Frontal cortex (tissue), 3 donors: ENCODE measurements at regions not wholly inside any gene's neighbourhood (a gene's known extent, or its start where the extent isn't known, plus 50 kb on each side); places are given as distances from the start of the nearest gene placed in this dataset.

Source experiments
- DNase-seq, 2 donors: peaks; one replicate each; pipeline ENCODE4 v3.0.0; 2012; ENCODE audit warnings: low spot score in 2 of 2
- FAIRE-seq: peaks from 2 replicates; lab custom pipeline; 2012; peaks lifted over from hg19 to GRCh38; lab: Jason Lieb, UNC
- donor health status: control.
- donor health status: control.
- donor health status: control.

DNA sequence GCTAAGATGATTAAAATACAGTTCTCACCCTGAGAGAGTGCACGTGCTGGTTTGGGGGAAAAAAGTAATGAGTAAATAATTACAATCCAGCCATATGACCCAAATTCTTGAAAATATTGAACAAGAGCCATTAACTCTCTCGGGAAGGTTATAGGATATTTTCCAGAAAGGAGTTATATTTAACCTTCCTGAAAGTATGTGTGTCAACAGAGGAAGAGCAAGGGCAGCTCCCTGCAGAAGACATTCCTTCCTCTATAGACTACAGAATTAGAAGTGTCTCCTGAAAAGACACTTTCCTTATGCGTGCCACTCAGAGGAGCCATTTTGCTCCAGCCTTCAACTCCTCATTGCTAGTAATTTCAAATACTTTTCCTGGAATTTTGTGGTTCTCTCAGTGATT lies 648.7 kb downstream of the USP25 start:
- FAIRE-seq = no peak
- DNase-seq = no peak

DNA sequence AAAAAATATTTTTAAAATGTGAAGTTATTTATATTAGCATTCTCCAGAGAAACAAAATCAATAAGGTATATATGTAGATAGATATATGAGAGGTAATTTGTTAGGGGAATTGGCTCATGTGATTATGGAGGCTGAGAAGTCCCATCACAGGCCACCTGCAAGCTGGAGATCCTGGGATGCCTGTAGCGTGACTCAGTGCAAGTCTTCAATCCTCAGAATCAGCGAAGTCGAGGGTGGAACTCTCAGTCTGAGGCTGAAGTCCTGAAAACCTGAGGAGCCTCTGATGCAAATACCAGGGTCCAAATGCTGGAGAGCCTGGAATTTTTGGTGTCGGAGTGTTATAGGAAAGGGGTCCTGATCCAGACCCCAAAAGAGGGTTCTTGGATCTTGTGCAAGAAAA lies 658.5 kb downstream of the USP25 start:
- no peak for FAIRE-seq
- DNase-seq = no peak

DNA sequence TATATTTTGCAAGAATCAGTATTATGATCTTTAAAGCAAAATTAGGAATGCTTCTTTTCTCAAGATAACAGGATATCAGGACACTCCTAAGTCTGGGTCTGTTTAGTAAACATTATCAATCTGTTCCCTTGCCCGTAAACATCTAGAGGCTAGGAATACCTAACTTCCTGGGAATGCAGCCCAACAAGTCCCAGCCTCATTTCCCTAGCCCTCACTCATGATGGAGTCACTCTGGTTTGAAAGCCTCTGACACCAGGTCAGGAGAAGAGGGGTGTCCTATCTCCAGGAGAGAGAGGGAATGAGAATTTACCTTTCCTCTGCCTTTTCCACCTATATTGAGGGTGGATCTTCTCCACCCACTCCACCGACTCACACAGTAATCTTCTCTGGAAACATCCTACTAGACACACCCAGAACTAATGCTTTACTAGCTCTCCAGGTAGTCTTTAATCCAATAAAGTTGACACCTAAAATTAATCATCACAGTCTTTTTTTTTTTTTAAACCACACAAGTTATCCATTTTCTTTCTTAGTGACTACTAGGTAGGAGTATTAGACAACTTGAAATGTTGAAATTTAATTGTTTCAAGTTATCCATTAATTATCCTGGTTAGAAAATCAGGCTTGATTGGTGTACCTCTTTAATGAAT lies 659.3 kb downstream of the USP25 start:
- FAIRE-seq = no peak
- no peak for DNase-seq

DNA sequence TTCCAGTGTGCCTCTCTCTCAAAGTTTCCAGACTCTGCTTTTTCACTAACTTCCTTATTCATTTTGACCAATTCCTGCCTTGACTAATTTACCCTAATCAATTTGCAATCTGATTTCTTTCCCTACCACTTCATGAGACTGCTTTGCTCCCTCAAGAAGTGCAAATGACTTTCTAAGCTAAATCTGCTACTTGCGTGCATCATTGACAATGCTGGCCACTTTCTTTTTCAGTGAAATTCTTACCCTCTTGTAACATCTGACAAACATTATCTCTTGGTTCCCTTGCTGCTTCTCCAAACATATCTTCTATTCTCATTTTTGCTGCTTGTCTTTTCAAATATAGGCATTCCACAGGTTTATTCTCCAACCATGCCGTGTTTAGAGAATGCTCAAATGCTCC lies 659.9 kb downstream of the USP25 start:
- FAIRE-seq = no peak

DNA sequence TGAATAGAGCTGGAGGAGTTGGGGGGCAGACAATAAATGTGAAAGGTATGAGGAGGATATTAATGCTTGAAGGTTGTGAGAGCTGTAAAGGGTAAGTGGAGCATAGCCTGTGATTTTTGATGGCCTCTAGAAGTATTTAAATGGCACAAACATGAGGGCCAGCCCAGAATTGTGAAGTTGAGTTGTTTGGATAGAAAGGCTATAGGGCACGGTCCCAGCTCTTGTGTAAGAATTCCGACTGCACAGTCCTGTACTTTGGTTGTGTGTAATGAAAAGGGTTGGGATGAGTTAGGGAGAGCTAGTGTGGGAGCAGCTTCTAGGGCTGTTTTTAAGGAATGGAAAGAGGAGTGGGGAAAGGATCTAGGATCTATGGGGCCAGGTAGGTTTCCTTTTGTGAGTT lies 665.5 kb downstream of the USP25 start:
- DNase-seq (no peak), FAIRE-seq (no peak)

More for the DNA sequence above, 659.9 kb downstream of the USP25 start:
- DNase-seq = no peak

DNA sequence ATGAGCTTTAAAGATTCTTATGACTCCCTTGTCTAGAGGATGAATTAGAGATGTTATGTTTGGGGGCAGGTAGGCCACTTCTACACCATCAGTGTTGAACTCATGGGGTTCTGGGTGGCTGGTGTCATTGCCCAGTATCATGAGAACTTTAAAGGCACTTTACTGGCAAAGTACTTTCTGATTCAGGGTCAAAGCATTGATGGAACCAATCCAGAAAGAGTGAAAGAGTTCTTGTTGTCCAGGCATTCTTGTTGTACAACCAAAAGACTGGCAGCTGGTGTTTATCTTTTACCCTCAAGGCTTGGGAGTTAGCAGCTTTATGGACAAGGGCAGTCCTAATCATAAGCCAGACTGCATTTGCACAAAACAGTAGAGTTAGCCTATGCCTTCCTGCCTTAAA lies 673.0 kb downstream of the USP25 start:
- DNase-seq (no peak), FAIRE-seq (no peak)

DNA sequence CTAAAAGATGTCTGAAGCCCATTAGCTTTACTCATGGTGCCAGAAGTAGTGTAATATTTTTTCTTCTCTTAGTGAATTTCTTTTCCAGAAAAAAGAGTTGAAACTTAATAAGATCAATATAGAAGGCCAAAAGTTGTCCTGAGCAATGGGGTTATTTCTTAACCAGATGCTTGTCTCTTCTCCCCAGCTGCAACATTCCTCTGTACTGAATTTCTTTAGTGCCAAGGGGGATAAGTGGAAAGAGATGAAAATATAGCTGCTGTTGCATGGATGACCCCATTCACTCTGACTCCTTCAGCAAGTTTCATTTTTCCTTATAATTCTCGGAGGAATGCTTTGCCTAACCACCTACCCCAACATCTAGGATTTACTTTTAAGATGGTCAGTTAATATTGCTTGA lies 675.0 kb downstream of the USP25 start:
- no peak for DNase-seq
- FAIRE-seq = no peak

DNA sequence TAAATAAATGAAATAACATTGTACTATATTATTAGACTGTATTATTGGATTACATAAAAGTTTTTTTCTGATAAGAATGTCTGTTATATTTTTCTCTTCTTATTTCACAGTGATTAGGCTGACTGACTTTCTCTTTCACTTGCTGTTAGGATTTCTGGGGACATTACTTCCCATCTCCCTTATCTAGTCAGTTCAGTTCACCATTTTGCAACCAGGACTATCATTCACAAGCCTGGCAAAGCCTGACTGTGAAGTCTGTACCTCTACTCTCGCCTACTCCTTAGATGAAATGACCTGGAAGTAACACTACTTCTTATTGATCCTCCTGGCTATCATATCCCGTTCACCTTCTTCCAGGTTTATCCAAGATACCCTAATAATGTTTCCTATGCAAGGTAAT lies 676.6 kb downstream of the USP25 start:
- FAIRE-seq (no peak), DNase-seq (no peak)

DNA sequence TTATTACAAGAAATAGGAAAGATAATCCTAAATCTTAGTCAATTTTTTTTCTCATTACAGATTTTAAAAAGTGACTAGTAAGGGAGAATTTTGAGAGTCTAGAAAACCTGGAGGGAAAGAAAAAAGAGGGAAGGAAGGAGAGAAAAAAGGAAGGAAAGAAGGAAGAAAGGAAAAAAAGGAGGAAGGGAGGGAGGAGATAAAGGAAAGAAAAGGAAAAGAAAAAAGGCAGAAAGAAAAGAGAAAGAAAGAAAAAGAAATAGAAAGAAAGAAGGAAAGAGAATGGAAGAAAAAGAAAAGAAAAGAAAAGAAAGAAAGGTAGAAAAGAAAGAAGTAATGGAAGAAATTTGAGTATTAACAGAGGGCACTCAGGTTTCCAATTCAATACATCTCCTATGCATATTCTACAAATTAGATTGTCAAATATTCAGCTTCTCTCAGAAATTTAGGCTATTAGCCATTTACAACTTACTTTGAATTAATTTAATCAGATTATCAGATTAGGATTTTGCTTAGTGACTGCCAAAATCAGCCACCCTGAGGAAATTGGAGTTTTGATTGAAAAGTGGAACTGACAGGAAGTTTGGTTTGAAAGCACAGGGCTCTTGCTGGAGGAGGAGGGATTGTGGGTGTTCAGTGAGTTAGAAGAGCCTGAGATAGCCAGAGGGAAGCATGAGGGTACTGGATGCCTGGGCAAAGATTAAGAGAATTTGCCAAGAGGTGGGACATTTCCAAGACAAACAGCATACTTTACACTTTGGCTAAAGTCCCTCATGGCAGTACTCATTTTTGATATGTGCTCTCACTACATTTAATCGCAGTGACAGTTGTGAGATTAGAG lies 677.8 kb downstream of the USP25 start:
- DNase-seq (no peak), FAIRE-seq (no peak)

DNA sequence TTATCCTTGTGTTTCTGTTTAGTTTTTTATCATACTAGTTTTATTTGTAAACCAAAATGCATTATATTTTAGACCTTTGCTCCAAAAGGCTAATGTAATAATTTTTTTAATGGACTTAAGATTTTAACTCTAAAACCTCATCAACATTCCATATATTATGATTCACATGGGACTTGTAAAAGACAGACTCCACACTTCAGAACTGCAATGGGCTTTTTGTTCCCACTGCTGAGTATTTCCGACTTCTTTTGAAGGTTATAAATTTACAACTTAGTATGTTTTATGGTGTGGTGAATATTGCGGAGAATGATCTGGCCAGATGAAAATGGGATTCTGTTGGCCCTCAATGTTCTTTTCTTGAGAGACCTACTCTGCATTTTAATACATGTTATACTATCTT lies 678.5 kb downstream of the USP25 start:
- DNase-seq (no peak), FAIRE-seq (no peak)

DNA sequence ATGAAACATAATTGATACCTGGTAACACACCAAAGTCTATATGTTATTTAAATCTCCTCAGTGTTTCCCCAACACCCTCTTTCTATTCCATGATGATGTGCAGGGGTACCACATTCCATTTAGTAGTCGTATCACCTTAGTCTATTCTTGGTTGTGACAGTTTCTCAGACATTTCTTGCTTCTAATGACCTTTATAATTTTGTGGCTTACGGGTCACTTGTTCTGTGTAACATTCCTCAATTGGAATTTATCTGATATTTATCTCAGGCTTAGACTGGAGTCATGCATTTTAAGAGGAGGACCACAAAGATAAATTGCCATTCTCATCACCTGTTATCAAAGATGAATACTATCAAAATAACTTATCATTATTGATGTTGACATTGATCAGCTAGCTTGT lies 679.6 kb downstream of the USP25 start:
- FAIRE-seq (no peak), DNase-seq (no peak)

DNA sequence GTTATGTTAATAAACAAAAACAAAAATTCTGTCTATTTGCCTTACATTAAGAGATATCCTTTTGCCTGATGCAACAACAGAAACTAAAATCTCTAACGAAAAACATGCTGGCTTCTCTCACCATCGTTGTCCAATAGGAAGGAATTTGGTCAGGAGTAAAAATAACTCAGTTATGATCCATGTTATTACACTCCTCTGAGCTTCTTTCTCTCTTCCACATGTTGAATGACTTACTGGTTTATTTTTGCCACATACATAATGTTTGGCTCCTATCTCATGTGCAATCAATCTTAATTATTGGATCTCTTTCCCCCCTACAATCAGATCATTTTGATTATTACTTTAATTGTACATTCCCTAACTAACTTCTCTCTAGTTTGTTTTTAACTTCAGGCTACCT lies 688.4 kb downstream of the USP25 start:
- no peak for DNase-seq
- no peak for FAIRE-seq

DNA sequence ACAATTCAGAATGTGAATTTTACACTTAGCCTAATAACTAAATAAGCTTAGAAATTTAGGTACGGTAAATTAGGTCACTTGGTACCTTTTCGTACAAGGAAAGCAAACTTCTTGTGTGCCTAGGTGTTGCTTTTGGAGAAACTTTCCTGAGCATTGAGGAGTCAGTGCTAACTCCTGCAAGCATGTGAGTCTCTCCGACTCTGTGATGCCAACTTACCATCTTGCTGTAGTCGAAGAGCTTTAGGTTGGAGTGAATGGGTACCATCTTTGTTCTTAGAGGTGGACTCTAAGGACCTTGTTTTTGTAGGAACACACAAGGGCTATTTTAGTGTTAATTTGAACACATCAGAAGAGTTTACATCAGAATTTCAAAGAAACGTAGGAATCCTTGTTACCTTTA lies 688.9 kb downstream of the USP25 start:
- DNase-seq (no peak), FAIRE-seq (no peak)

DNA sequence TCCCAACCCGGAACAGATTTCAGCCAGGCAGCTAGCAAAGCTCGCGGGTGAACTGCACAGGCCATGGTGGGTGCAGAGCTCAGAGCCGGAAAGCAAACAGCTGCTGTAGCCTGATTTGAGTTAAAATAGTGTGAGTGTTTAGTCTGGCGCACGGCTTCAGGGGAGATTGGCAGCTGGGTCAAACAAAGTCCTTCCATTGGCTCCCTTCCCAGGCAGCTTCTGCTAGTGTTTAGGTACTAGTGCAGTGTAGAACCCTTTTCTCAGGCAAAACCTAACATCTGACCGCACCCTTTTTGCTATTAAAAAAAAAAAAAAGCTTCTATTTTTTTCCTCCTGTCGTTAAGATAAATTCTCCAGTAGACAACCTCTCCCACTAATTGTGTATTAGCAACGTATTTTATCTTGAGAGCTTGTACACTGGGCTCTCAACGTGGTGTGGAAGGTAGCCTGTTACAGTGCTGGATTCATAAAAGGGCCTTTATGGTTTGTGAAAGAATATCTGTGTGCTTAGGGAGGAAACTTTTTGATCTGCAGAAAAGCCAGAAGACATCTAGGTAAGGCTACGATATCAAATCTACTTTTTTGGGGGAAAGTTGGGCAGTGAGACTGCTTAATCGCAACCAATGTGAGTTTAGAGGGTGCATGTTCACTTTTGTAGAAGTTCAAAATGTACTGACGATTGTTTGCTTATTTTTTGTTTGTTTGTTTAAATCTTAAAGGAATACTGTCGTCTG lies 689.6 kb downstream of the USP25 start:
- no peak for DNase-seq
- FAIRE-seq = no peak

DNA sequence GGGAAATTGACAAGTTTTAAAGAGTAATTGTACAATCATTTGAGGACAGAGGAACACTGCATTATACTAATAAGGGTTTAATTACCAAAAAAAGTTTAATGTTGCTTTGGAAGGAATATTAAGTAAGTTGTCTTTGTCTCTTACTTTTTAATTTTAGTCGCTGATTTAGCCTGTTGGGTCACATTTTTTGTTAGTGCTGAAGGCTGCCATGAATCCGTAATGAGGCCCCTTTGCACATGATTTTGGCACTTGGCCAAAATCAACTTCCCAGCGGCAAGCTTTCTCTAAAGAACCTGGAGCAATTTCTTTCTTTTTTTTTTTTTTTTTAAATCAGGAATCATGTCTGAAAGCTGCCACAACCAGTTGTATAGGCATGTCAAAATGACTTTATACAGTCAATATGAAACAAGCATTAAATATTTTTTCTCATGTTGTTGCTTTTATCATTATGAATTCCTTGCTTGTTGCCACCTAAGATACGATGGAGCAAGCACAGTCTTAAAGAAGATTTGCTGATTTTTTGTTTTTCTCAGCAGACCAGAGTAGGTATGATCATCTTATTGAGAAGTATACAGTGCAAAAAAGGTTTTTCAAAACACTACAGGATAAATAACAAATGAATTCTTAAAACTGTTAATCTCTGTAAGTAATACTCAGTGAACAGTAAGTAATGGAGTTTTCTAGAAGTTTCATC lies 690.4 kb downstream of the USP25 start:
- DNase-seq (peak in 1 of 2 donors; percentile 10), FAIRE-seq (no peak)

DNA sequence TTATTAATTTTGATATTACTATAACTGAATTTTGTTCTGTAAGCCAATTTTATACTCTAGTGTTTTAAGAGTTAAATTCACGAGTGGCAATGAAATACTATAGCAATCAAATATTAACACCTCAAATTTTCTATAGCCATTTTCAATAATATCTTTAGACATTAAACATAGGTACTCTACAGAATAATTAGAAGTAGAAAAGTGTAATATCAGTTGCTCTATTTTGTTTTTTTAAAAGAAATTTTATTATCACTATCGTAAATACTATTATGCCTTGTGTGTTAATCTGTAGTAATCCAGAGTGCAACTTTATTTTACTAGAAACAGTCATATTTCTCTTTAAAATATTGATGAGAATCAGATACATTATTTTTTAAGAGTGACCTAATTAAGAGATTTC lies 691.2 kb downstream of the USP25 start:
- FAIRE-seq = peak; percentile 81

DNA sequence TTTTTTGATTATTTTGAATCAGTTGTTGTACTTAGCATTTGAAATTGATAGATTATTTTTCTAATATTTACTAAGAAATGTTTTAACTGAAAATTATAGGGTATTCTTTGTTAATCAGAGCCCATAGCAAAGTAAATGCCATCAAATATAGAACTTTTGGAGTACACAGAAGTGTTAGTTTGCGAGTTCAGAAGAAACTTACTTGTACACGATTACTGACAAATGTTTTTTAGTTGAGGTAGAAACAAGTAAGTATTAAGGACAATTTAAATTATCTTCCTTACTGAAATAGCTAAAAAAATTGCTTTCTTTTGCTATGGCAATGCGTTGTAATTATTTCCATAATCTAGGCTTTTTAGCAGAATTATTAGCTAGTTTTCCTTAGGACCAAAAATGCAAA lies 692.2 kb downstream of the USP25 start:
- no peak for DNase-seq
- no peak for FAIRE-seq

More for the DNA sequence above, 691.2 kb downstream of the USP25 start:
- no peak for DNase-seq

DNA sequence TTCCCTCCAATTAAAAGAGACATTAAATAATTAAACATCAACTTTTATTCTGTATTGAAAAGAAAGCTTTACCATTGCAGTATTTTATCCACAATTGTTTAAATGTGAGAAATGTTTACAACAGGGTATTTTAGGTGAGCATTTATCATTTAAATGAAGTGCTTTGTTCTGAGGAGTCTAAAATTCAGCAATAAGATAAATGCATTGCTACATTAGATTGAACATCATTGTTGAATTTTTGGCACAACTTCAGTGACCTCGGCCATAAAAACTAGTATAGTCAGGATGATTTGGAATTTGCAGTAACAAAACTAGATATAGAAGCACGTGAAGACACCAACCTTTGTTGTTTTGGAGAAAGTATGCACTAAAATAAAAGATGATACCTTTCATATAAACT lies 692.9 kb downstream of the USP25 start:
- DNase-seq (no peak), FAIRE-seq (no peak)

DNA sequence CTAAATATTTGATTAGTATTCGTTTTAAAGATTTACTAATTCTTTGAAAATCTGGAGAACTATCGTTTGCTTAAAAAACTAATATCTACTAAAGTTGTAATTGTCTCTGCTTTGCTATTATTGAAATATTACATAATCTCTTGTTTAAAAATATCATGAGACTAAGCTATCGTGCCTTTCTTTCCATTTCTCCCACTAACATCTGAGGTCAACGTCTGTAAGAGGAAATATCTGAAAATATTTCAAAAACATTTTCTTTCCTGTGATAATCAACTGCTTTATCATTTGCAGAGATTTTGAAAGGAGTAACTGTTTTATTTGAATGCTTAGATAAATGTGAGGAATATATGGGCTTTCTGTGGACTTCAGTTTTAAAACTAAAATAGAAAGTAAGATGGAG lies 694.1 kb downstream of the USP25 start:
- DNase-seq = no peak
- FAIRE-seq = no peak

DNA sequence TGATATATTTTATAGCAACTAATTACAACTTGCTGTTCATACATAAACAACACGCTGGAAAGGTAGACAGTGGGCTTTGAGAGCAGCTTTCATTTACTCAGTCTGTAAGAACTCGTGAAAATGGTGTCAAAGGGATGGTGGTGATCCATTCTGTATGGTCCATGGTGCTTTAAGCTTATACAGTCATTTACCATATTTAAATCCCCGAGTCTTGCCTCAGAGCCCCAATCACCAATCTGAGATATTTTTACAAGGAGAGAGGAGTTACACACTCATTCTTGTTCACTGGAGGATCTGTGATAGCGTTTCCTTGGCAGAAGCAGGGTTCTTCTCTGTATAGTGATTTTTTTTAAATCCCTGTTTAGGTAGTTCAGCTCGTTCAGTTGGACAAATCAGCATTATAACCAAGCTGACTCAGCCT lies 694.6 kb downstream of the USP25 start:
- DNase-seq (no peak), FAIRE-seq (no peak)
